Stimulated activated CD4-positive, alpha-beta T cell treated with anti-CD3 and anti-CD28 coated beads, Interleukin-1b, Interleukin-23, amount 100 ng/mL, for 4 hours (primary cell): ENCODE measurements at regions not wholly inside any gene's neighbourhood (a gene's known extent, or its start where the extent isn't known, plus 50 kb on each side); places are given as distances from the start of the nearest gene placed in this dataset.

Source experiments
- DNase-seq, 2 donors: peaks; one replicate each; pipeline ENCODE4 v3.0.0-alpha.2; 2020; ENCODE audit warnings: low read depth in 2 of 2

- DNase-seq = no peak
Observed at GRCh38 chr18:71523483-71524435, 1020.4 kb downstream of the CBLN2 start.

- no peak for DNase-seq
Observed at GRCh38 chr18:71505526-71505925, 1038.6 kb downstream of the CBLN2 start.

GRCh38 chr18:71503222-71503621 lies 1040.9 kb downstream of the CBLN2 start:
- no peak for DNase-seq

GRCh38 chr18:71485611-71486010 lies 1058.5 kb downstream of the CBLN2 start:
- no peak for DNase-seq

- DNase-seq = no peak
Observed at GRCh38 chr18:71471963-71472725, 1072.0 kb downstream of the CBLN2 start.

- no peak for DNase-seq
Observed at GRCh38 chr18:71456206-71456605, 1087.9 kb downstream of the CBLN2 start.

- no peak for DNase-seq
Observed at GRCh38 chr18:71450257-71450656, 1093.9 kb downstream of the CBLN2 start.

- DNase-seq = no peak
Observed at GRCh38 chr18:71443706-71444480, 1100.2 kb downstream of the CBLN2 start.

GRCh38 chr18:71442731-71443141 lies 1101.4 kb downstream of the CBLN2 start:
- no peak for DNase-seq

GRCh38 chr18:71441156-71441555 lies 1103.0 kb downstream of the CBLN2 start:
- no peak for DNase-seq

GRCh38 chr18:71437511-71437910 lies 1106.6 kb downstream of the CBLN2 start:
- no peak for DNase-seq

- DNase-seq = no peak
Observed at GRCh38 chr18:71433373-71433772, 1110.8 kb downstream of the CBLN2 start.

- no peak for DNase-seq
Observed at GRCh38 chr18:71431689-71432088, 1112.5 kb downstream of the CBLN2 start.

GRCh38 chr18:71431171-71431570 lies 1113.0 kb downstream of the CBLN2 start:
- no peak for DNase-seq

- DNase-seq = no peak
Observed at GRCh38 chr18:71426441-71426840, 1117.7 kb downstream of the CBLN2 start.

- no peak for DNase-seq
Observed at GRCh38 chr18:71405169-71405809, 1116.4 kb downstream of the SOCS6 start.

- DNase-seq = no peak
Observed at GRCh38 chr18:71403501-71403900, 1114.7 kb downstream of the SOCS6 start.

- DNase-seq = no peak
Observed at GRCh38 chr18:71398531-71398930, 1109.7 kb downstream of the SOCS6 start.

GRCh38 chr18:71388148-71388547 lies 1099.3 kb downstream of the SOCS6 start:
- no peak for DNase-seq

- no peak for DNase-seq
Observed at GRCh38 chr18:71374294-71375000, 1085.6 kb downstream of the SOCS6 start.
